ENCODE measurements at regions not wholly inside any gene's neighbourhood (a gene's known extent, or its start where the extent isn't known, plus 50 kb on each side); places are given as distances from the start of the nearest gene placed in this dataset.

GRCh38 chr18:76053551-76053950 is 441.5 kb downstream of the ZNF516 start:
- intact Hi-C loops (cut with DNase I; ENCODE audit: low total_unique reads) = no loop called here

GRCh38 chr18:76052227-76052595 is 442.8 kb downstream of the ZNF516 start:
- DNase-seq (no peak), ATAC-seq (no peak)
- no peaks in the 10 kb centered on the region for H3K9me3 ChIP-seq
- no peaks in the 10 kb centered on the region for H3K4me1 ChIP-seq
- intact Hi-C loops (cut with DNase I; ENCODE audit: low total_unique reads) = no loop called here
- no peak for TF ChIP-seq POLR2A (IDR thresholded peaks at IDR 0.05)
- no peak for TF ChIP-seq CTCF (IDR thresholded peaks at IDR 0.05 in 4 of 5, conservative IDR thresholded peaks at IDR 0.05 in 1 of 5)
- H3K27me3 ChIP-seq = no peaks in the 10 kb centered on the region
- H3K36me3 ChIP-seq = no peaks in the 10 kb centered on the region
- no peak overlapping the region for H3K4me3 ChIP-seq
- no peak overlapping the region for H3K27ac ChIP-seq
- in situ Hi-C loops (cut with MboI; ENCODE audit: low sequenced_read_pairs in 4 of 4) = no loop called here

More at GRCh38 chr18:76053551-76053950, 441.5 kb downstream of the ZNF516 start:
- no peaks in the 10 kb centered on the region for H3K4me1 ChIP-seq
- H3K4me3 ChIP-seq = no peak overlapping the region
- no peaks in the 10 kb centered on the region for H3K36me3 ChIP-seq
- in situ Hi-C loops (cut with MboI; ENCODE audit: low sequenced_read_pairs in 4 of 4) = no loop called here
- H3K27me3 ChIP-seq = no peaks in the 10 kb centered on the region
- ATAC-seq = no peak
- DNase-seq = no peak
- H3K27ac ChIP-seq = no peak overlapping the region
- no peaks in the 10 kb centered on the region for H3K9me3 ChIP-seq
- TF ChIP-seq CTCF (IDR thresholded peaks at IDR 0.05 in 4 of 5, conservative IDR thresholded peaks at IDR 0.05 in 1 of 5) (no peak), POLR2A (IDR thresholded peaks at IDR 0.05) (no peak)

GRCh38 chr18:76051396-76052226 is 443.4 kb downstream of the ZNF516 start:
- no peak overlapping the region for H3K4me3 ChIP-seq
- no peaks in the 10 kb centered on the region for H3K36me3 ChIP-seq
- intact Hi-C loops (cut with DNase I; ENCODE audit: low total_unique reads) (no loop called here), in situ Hi-C loops (cut with MboI; ENCODE audit: low sequenced_read_pairs in 4 of 4) (no loop called here)
- ATAC-seq (no peak), DNase-seq (no peak)
- TF ChIP-seq POLR2A (IDR thresholded peaks at IDR 0.05) (no peak), CTCF (IDR thresholded peaks at IDR 0.05 in 4 of 5, conservative IDR thresholded peaks at IDR 0.05 in 1 of 5) (no peak)
- no peaks in the 10 kb centered on the region for H3K4me1 ChIP-seq
- no peaks in the 10 kb centered on the region for H3K27me3 ChIP-seq
- H3K27ac ChIP-seq = no peak overlapping the region
- no peaks in the 10 kb centered on the region for H3K9me3 ChIP-seq

- no peak overlapping the region for H3K27ac ChIP-seq
- H3K4me3 ChIP-seq = no peak overlapping the region
- TF ChIP-seq POLR2A (IDR thresholded peaks at IDR 0.05) (no peak), CTCF (IDR thresholded peaks at IDR 0.05 in 4 of 5, conservative IDR thresholded peaks at IDR 0.05 in 1 of 5) (no peak)
- intact Hi-C loops (cut with DNase I; ENCODE audit: low total_unique reads) (loop anchor here (5.0 kb wide), 1 partner anchor 409 kb away; no protein-coding TSS in a partner anchor), in situ Hi-C loops (cut with MboI; ENCODE audit: low sequenced_read_pairs in 4 of 4) (no loop called here)
- H3K27me3 ChIP-seq = no peaks in the 10 kb centered on the region
- DNase-seq (no peak), ATAC-seq (no peak)
- H3K9me3 ChIP-seq = no peaks in the 10 kb centered on the region
- no peaks in the 10 kb centered on the region for H3K4me1 ChIP-seq
- H3K36me3 ChIP-seq = no peaks in the 10 kb centered on the region
Observed at GRCh38 chr18:76046221-76046620, 448.8 kb downstream of the ZNF516 start.
